22Rv1 (cell line): ENCODE measurements at regions not wholly inside any gene's neighbourhood (a gene's known extent, or its start where the extent isn't known, plus 50 kb on each side); places are given as distances from the start of the nearest gene placed in this dataset.

ENCODE experiments used
- CTCF ChIP-seq: fragments of 450-650 bp; IDR thresholded peaks from 2 replicates; pipeline ENCODE4 v1.5.1; 2017; ENCODE audit warnings: mild to moderate bottlenecking
- ZFX ChIP-seq: fragments of 450-650 bp; IDR thresholded peaks from 2 replicates; pipeline ENCODE4 v1.6.1; 2017; ENCODE audit warnings: antibody characterized with exemption, borderline replicate concordance

DNA sequence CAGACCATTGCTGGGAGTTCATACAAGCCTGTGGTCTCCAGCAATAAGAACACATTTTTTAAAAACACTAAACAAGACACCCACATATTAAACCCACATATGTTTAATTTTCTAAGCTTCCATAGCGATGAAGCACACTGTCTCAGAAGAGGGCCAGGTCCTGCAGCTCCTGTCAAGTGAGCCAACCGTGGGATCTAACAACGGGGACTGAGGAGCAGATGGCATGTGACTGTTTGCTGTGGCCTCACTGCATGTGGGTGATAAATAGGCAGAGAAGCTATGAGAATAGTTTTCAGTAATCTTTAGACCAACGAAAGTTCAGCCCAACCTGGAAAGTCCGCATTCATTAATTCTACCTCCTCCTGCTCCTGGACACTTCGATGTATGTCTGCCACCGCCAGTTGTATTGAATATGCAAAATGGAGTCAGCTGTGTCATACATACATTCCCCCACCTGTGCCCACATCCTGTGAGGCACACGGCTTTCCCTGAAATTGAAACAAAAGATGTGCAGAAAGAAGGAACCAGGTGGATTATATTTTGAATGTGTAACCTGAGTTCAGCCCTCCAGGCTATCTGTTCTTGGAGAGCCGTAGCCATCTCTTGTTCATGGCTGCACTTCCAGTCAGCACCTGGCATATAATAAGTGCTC, 88.2 kb downstream of the MIS18A start:
- no peak for TF ChIP-seq CTCF
- no peak for TF ChIP-seq ZFX
